Psoas muscle (tissue), 7 donors: ENCODE measurements at regions not wholly inside any gene's neighbourhood (a gene's known extent, or its start where the extent isn't known, plus 50 kb on each side); places are given as distances from the start of the nearest gene placed in this dataset.

Experiments used
- ATAC-seq, 4 donors: fragments of 200-7000 bp; cut with Tn5 transposase; one replicate each; pipeline ENCODE4 v1.9.1; 2020; ENCODE audit warnings: moderate library complexity in 3 of 4, mild to moderate bottlenecking in 2 of 4
- DNase-seq, 2 donors: peaks; one replicate each; pipeline ENCODE4 v3.0.0-alpha.2; 2020
- H3K27ac ChIP-seq: fragments of 200-600 bp; one replicate; pipeline ENCODE4 v1.8.0; 2022
- H3K27me3 ChIP-seq, 3 donors: fragments of 200-600 bp in 1 of 3; one replicate each; pipeline versions ENCODE4 v1.6.1 to v1.8.0; 2013 to 2022; ENCODE audit warnings: low read length in 2 of 3, mild to moderate bottlenecking in 2 of 3, moderate library complexity in 1 of 3; ENCODE audit not compliant: insufficient read depth in 3 of 3
- H3K36me3 ChIP-seq, 2 donors: fragments of 200-600 bp in 1 of 2; one replicate each; pipeline versions ENCODE4 v1.6.1 to v1.8.0; 2013 to 2022; ENCODE audit warnings: low read depth in 1 of 2, mild to moderate bottlenecking in 1 of 2, moderate library complexity in 1 of 2; ENCODE audit not compliant: insufficient read depth in 1 of 2
- H3K4me1 ChIP-seq: fragments of 200-600 bp; one replicate; pipeline ENCODE4 v1.8.0; 2022
- H3K4me3 ChIP-seq: fragments of 200-600 bp; one replicate; pipeline ENCODE4 v1.8.0; 2022; ENCODE audit warnings: mild to moderate bottlenecking
- H3K9me3 ChIP-seq: fragments of 200-600 bp; one replicate; pipeline ENCODE4 v1.8.0; 2022
- WGBS, 3 donors: extraction: QIAGEN DNeasy Blood & Tissue Kit; methylation state at CpG; one replicate each; pipeline versions ENCODE4 v1.1.6 to v1.1.7; 2013; 5-methylcytosine and 5-hydroxymethylcytosine counted together
- intact Hi-C, 2 donors: fragments of 100-400 bp; cut with DNase I; formaldehyde crosslinking; loops; one replicate each; pipeline versions ENCODE4 v1.11.0 to v1.14.2; 2022
- TF ChIP-seq, protein P1 (sequence below): fragments of 200-600 bp; IDR thresholded peaks from one replicate; pipeline ENCODE4 v1.8.0; 2022; ENCODE audit warnings: antibody characterized with exemption
- donor health status: healthy with polysubstance abuse.
- donor health status: DM: no; HTN: no; CAD: no; lungs with moderate emphysema.
- donor health status: Bipolar disorder and iron deficiency.
- donor health status: healthy.
- donor health status: DM: yes; HTN: yes; CAD: no.
- donor health status: DM: no; HTN: no; CAD: no.
- donor health status: DM: yes; HTN: yes; CAD: no.

GRCh38 chr10:44010873-44011602, 362.4 kb upstream of the ZNF32 start:
- DNase-seq: no peak
- Histone ChIP-seq H3K4me3 (no peak overlapping the region), H3K4me1 (peaks cover 10% of the 10 kb centered on the region), H3K36me3 (no peaks in the 10 kb centered on the region), H3K9me3 (no peaks in the 10 kb centered on the region), H3K27ac (no peak overlapping the region), H3K27me3 (peaks cover 0 to 3% (median 0%) of the 10 kb centered on the region in 3 donors)
- ATAC-seq: no peak
- 24 to 37% (median 30%) methylated on average over 2 of the region's 2 CpGs for WGBS, 3 donors
- intact Hi-C loops: no loop called here
- TF ChIP-seq, protein P1, sequence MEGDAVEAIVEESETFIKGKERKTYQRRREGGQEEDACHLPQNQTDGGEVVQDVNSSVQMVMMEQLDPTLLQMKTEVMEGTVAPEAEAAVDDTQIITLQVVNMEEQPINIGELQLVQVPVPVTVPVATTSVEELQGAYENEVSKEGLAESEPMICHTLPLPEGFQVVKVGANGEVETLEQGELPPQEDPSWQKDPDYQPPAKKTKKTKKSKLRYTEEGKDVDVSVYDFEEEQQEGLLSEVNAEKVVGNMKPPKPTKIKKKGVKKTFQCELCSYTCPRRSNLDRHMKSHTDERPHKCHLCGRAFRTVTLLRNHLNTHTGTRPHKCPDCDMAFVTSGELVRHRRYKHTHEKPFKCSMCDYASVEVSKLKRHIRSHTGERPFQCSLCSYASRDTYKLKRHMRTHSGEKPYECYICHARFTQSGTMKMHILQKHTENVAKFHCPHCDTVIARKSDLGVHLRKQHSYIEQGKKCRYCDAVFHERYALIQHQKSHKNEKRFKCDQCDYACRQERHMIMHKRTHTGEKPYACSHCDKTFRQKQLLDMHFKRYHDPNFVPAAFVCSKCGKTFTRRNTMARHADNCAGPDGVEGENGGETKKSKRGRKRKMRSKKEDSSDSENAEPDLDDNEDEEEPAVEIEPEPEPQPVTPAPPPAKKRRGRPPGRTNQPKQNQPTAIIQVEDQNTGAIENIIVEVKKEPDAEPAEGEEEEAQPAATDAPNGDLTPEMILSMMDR: no peak

GRCh38 chr10:44009891-44010632, 361.4 kb upstream of the ZNF32 start:
- Histone ChIP-seq H3K27me3 (peaks cover 0 to 3% (median 0%) of the 10 kb centered on the region in 3 donors), H3K27ac (no peak overlapping the region), H3K4me3 (no peak overlapping the region), H3K9me3 (no peaks in the 10 kb centered on the region), H3K36me3 (no peaks in the 10 kb centered on the region), H3K4me1 (peaks cover 10% of the 10 kb centered on the region)
- ATAC-seq (no peak), DNase-seq (no peak)
- intact Hi-C loops: no loop called here
- 75 to 83% (median 78%) methylated on average over 8 of the region's 8 CpGs for WGBS, 3 donors
- TF ChIP-seq, protein P1: no peak

DNA sequence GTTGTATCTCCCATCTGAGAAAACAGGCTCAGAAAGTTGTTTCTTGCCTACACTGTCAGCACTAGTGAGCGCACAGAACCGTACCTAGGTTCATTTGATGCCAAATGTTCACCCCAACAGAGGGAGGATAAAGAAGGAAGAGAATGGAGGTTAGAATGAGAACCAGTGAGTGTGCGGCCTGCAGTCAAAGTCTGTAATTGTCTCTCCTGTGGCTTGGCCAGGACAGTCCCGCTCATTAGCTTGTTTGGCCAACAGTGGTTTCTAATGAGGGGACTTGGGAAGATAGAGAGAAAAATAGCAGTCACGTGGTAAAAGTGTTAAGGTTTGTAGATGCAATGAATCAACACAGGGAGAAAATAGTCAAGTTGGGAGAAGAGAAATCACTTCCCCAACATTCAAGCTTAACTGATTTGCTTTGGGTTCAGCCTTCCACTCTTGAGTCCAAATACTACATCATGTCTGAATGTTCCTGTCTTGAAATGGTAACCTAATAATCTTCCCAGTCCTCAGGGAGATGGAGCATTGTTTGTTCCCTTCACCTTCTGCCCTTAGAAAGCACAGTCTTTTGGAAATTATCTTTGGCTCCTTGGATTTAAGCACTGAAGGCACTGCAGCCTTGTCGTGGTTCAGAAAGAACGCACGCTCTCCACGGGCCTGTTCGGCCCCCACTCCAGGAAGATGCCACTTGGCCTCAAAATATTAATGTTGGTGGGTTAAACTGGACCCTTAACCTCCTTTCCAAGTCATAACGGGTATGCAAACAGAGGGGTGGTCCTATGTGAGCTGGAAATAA, 360.4 kb upstream of the ZNF32 start:
- DNase-seq (no peak), ATAC-seq (no peak)
- WGBS, 3 donors: 57 to 63% (median 62%) methylated on average over 11 of the region's 11 CpGs
- peaks cover 10% of the 10 kb centered on the region for H3K4me1 ChIP-seq
- intact Hi-C loops: no loop called here
- H3K27me3 ChIP-seq: peaks cover 0 to 3% (median 0%) of the 10 kb centered on the region in 3 donors
- no peak overlapping the region for H3K4me3 ChIP-seq
- H3K36me3 ChIP-seq: no peaks in the 10 kb centered on the region
- TF ChIP-seq, protein P1: no peak
- H3K9me3 ChIP-seq: no peaks in the 10 kb centered on the region
- peak overlapping the region; percentile 30 for H3K27ac ChIP-seq

- Histone ChIP-seq H3K9me3 (no peaks in the 10 kb centered on the region), H3K27me3 (peaks cover 0 to 3% (median 0%) of the 10 kb centered on the region in 3 donors), H3K27ac (peak overlapping the region; percentile 30), H3K36me3 (no peaks in the 10 kb centered on the region), H3K4me1 (peaks cover 10% of the 10 kb centered on the region), H3K4me3 (no peak overlapping the region)
- TF ChIP-seq, protein P1: no peak
- intact Hi-C loops: no loop called here
- DNase-seq (no peak), ATAC-seq (peak in 2 of 4 donors; percentile 44 to 45)
- WGBS, 3 donors: 58 to 64% (median 60%) methylated on average over 10 of the region's 10 CpGs
Measured at GRCh38 chr10:44008270-44008916, 359.7 kb upstream of the ZNF32 start.
